Amniotic stem cell (primary cell): ENCODE measurements at regions not wholly inside any gene's neighbourhood (a gene's known extent, or its start where the extent isn't known, plus 50 kb on each side); places are given as distances from the start of the nearest gene placed in this dataset.
"Not testable (repeated sequence)": the region's sequence is repeated elsewhere in the genome, so short reads cannot be mapped to it uniquely, and the experiment has no call there.

Experiments
- DNase-seq: peaks from one replicate; lab custom pipeline; 2025; lab: John Stamatoyannopoulos, UW

DNA sequence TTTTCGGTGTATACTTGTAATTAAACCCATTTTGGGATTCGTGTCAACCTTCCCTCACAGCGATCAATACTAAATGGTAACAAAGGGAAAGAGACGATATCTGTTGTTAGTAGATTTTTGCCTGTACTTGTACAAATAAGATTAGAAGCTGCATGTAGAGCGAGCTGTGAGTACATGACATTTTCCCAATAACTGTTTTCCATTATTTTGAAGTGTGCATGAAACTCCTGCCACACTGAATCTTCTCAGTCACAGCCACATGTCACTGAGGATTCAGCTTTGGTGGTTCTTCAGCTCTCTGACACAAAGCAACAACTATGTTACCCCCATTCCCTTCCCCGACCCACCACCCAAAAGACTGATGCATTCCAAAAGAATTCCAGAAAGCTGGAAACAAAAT, 685.6 kb downstream of the EFNA5 start:
- DNase-seq: no peak

DNA sequence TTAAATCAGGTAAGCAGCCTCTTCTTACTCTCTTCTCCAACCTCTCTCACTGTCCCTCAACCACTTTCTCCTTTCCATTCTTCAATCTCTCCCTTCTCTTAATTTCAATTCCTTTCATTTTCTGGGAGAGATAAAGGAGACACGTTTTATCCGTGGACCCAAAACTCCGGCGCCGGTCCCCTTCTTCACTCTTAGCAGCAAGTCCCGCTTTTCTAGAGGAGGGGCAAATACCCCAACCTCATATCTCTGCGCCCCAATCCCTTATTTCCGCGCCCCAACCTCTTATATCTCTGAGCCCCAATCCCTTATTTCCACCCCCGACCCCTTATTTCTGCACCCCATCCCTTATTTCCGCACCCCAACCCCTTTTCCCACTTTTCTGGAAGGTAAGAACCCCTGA, 691.6 kb downstream of the EFNA5 start:
- not testable (repeated sequence) for DNase-seq

DNA sequence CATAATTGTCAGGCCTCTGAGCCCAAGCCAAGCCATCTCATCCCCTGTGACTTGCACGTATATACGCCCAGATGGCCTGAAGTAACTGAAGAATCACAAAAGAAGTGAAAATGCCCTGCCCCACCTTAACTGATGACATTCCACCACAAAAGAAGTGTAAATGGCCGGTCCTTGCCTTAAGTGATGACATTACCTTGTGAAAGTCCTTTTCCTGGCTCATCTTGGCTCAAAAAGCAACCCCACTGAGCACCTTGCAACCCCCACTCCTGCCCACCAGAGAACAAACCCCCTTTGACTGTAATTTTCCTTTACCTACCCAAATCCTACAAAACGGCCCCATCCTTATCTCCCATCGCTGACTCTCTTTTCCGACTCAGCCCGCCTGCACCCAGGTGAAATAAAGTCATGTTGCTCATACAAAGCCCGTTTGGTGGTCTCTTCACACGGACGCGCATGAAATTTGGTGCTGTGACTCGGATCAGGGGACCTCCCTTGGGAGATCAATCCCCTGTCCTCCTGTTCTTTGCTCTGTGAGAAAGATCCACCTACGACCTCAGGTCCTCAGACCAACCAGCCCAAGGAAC, 692.1 kb downstream of the EFNA5 start:
- not testable (repeated sequence) for DNase-seq

DNA sequence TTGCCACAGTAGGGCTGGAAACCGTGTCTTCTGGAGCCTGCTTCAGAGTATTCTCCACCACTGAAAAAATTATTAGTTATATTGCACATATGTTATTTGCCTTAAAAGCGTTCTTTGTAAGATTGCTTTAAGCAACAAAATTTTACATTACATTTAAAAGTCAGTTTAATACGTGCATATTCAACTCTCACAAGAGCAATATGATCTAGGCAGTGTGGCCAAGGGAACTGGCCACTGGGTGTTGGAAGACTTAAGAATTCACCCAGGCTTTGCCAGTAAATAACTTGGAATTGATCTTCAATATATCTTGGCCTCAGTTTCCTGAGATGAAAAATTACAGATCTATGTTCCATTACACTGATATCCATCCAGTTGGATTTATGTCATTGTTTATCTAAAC, 694.4 kb downstream of the EFNA5 start:
- DNase-seq: no peak

DNA sequence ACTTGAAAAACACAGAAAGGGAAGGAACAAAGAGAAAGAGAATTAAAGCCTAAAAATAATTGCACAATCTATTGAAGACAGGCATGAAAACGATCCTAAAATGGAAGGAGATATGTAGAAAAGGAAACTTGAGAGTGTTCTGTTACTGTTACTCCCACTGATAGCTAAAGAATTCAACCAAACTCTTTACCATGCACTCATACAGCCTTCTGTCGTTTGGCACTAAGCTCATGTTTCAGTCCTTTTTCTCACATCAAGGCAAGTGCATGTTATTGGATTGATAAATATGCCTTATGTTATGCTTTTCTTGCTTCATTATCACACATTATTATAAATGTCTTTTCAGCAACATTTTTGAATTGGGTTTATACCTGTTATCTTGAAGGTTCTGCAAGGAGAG, 696.5 kb downstream of the EFNA5 start:
- DNase-seq: no peak

DNA sequence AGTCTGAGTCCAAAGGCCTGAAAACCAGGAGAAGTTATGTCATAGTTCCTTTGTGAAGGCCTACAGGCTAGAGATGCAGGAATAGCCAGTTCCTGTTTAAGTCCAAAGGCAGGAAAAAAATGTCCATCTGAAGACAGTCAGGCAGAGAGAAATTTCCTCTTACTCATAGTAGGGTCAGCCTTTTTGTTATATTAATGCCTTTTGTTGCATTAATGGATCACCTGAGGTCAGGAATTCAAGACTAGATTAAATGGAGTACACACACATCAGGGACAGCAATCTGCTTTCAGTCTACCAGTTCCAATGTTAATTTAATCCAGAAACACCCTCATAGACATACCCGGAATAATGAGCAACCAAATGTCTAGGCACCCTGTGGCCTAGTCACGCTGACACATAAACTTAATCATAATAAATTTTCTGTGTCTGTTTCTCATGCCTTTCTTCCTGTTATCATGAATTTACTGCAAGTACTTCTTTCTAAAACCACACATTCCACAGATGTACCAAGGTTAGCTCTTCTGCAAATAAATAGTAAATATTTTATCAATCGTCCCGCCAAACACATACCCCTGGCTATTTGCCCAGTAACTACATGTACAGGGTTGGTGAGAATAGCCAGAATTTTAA, 703.9 kb downstream of the EFNA5 start:
- DNase-seq: no peak

DNA sequence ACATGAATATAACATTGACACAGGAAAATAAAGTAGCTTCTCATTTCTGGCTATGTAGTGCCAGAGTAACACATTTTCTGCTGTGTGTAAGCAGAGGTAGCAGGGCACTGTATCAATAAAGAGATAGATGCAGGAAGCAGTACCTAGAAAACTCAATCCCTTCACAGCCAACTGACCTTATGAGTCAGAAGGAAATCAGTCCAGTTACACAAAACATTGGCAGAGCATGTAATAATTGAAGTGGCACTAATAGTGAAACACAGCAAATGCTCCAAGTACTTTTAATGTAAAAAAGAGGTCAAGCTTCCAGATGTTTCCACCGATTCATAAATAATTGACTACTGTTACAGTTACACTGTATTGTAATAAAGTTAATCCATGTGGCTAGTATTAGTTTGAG, 706.6 kb downstream of the EFNA5 start:
- DNase-seq: no peak

DNA sequence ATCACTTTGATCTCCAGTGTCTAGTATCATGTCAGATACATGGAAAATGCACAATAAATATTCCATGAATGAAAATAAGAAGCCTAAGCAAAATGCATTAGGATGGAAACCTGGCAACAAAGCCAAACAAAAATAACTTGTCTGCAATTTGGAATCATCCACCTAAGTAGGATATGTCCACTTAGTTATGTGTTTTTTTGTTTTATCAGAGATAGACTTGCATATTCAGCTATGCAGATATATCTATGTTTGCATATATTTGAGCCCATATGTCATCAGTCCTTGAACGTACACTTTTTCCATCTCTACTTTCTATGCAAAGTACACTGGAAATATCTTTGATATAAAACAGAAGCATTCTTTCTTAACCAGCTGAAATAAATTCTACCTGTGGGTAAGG, 707.1 kb downstream of the EFNA5 start:
- no peak for DNase-seq

DNA sequence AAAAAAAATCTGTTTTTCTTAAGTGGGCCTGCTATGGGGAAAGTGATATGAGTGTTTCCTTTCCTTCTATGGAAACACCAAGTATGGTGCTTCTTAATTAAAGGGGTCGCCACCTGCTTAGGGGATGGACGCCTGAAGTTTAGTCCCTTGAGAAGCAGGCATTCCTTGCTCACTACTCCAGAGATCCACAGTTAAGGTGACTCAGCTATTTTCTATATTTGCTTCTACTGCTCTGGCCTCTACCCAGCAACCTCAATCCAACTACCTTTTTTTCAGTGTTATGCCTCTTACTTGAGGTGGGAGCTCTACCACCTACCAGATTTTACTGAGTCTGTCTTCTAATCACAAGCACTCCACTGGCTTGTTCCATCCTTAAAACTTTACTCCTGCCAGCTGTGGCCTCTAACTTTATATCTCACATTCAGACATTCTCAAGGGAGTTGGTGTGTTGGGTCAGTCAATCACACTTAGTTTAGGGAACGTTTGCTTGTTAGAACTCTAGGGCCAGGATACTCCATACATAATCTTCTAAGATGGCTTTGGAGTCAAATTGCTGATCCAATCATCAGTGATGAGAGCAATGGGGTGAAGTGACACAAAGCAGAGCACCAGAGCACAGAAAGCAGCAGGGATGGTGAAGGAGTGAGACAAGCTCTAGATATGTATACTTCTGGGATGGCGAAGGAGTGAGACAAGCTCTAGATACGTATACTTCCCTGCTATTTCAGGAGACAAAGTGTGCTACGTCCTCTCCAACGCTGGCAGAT, 708.1 kb downstream of the EFNA5 start:
- no peak for DNase-seq

DNA sequence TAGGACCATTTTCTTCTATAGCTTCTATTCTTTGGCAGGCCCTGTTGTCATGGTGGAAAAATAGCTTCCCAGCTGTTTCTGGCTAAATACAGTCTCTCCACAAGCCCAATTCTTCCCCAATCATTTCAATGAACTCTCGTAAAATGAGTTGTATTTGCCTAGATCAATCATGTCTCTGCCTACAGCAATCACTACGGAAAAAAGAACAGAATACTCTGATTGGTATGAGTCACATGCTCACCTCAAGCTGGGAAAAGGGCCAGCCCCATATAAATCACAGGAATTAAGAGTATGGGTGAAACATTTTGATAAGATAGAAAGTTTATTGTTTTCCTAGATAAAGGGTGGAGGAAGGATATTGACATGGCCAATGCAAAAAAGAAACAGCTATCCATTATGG, 711.4 kb downstream of the EFNA5 start:
- DNase-seq: no peak

DNA sequence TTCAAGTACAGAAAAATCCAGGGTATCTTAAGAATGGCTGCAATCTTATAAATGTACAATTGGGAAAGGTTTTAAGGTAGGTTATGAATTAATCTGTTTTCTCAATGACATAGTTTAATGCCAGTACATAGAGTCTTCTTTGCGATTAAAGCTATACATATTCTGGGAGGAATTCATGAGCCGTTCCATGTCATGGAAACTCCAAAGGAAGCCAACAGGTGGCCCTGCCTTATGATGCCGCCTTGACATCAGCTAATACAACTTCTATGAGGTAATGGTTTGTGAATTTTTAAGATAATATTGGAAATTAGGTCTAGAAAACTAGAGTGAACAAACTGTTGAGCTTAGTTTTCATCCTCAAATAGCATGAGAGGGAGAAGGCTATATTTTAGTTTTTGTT, 713.4 kb downstream of the EFNA5 start:
- no peak for DNase-seq

DNA sequence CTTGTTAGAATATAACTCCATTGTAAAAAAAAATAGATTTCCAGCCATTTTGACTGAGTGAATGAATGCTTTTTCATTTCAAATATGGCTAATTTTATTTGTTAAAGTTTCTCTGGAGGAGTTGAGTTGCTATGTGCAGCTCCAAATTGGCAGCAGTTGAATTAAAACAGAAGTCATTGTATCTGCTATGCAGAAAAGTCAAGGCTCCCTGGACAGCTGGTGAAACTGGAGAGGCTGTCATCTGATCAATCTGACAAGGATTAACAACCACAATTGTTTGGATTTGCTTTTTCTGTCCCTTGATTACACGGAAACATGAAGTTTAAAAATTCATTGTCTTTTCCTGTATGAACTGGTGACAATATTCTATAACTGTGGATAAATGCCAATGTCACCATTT, 713.9 kb downstream of the EFNA5 start:
- DNase-seq: no peak

DNA sequence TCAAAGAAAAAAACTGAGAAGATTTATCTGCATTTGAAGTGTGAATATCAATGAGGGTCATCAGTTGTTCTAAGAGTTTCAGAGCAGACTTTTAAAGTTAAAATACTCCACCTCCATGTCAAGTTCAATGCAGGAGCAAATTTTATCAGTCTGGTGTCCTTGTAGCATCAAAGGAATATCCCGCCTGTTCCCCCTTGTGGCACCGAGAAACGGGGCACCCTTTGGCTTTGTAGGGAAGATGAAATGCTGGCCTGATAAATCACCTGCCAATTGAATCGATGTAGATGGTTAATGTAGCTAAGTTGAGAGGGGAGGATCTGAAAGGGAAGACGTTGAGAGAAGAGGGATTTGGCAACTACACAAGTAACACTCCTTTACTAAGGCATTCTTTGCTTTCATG, 714.5 kb downstream of the EFNA5 start:
- DNase-seq: no peak

DNA sequence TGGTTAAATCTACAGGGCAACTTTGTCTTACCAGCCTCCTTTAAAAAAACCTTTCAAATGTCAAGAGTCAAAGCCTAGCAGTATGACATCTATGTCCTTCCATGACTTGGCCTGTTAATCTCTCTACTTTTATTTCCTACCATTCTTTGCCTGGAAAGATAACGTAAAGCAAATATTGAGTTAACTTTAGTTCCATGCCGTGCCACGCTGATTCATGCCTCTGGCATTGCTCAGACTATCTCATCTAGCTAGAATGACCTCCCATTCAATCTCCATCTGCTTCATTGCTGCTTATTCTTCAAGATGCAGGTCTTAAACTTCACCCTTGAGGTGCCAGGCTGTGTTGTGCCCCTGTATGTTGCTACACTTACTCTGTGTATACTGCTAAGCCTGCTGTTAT, 729.8 kb downstream of the EFNA5 start:
- DNase-seq: no peak

DNA sequence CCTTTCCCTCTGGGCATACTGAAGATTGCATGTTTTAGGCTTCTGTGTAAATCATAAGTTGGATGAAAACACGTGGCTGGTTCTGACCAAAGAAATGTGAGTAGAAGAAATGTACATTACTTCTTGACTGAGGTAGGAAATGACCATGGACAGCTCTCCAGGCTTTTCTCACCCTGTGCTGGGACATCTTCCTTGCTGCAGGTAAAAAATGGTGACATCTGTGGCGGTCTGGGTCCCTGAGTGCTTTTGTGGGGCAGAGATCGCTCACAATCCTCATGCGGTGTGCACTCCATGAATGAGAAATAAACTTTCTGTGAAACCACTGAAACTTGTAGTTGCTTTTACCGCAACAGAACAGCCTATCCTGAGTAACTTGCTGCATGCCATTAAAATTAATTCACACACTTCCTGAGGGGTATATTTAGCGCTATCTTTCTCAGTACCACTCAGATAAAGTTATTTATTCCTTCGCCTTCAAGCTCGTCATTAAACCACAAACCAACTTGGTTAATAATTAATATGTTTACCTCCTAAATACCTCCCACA, 730.4 kb downstream of the EFNA5 start:
- no peak for DNase-seq

DNA sequence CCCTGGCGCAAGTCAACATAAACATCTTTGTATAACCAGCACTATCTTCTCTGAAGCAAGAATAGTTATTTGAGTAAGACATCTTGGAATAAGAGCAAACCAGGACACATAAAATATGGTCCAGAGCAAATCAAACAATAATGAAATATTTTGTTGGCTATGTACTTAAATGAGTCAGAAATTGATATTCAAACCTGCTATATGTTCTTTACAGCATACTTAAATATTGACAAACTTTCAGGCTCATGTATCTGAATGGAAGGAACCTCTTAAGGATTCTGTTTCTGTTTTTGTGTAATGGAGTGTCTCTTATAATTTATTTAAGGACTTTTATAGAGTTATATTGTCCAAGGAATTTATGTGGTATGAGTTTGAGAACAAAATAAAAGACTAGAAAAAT, 747.3 kb downstream of the EFNA5 start:
- DNase-seq: no peak

DNA sequence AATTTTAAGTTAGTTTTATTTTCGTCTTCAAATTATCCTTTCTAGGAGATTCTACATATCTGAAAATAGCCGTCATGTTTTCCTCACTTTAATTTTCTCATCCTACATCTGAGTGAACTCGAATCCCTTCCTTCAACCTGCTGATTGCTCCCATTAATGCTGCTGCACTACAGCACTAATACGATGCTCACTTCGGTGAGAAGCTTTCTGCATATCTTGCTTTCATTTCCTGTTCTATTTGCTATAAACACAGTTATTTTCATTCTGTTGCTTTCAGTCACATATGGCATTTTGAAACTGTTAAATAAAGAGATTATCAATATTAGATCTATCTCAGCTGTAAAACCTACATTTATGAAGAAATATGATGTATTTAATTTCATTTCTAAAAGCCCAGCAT, 749.2 kb downstream of the EFNA5 start:
- DNase-seq: no peak

DNA sequence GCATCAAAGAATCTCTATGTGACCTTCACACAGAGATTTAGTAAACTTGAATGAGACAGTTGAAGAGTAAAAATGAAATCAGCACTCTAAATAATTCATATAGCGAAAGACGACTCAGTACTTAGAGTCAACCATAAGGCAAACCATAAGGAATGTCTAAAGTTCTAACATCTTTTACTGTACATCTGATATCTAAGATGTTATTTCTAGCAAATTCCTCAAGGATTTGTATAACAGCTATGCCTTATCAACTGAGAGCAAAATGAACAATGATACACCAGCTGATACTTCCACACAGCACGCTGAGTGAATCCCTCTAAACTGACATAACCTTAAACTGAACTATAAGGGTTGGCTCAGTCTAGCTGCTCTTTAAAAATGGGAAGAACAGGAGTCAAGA, 760.3 kb downstream of the EFNA5 start:
- DNase-seq: no peak

DNA sequence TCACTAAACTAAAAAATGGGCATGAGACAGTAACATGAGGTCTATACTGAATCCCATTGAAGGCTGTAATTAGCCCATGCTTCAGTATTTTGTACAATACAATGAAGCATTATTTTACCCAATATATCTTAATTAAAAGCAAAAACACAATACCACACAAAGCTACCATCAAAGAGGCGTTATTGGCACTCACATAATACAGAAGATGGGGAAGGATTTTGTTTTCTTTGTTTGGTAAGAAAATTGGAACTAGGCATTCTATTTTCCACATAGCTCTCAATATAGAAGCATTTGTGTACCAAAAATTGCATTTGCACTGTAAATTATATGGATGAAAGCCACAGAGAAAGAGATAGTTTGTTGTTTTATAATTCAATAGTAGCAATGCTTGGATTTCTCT, 761.0 kb downstream of the EFNA5 start:
- DNase-seq: no peak

DNA sequence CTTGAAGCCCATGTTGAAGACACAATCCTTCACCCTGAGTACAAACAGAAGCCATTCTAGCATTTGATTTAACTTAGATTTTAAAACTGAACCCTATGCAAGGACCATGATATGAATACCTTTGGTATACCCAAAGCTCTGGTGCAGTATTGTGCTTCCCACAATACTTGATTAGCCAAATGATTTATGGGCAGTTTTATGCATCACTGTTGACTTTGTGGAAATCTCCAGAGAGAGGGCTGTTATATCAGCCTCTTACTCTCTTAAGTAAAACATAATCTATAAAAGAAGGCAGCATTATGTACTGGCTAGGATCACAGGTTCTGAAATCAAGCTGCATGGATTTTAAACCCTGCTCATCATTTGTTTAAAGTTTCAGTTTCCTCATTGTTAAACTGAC, 762.8 kb downstream of the EFNA5 start:
- DNase-seq: no peak

DNA sequence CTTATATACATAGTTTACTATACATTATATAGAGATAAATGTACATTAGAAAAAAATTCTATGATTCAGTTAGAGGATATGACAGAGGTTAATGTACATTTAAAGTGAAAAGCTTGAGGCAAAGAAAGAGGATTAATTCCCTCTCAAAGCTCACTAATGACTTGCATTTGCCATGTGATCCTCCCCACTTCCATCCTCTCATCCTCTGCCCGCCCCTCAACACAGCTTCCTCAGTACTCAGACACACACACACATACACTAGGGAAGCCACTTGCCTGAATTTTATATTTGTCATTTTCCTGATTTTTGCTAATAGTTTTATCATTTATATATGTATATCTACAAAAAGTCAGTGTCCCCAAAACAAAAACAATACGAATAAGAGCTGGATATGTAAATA, 764.5 kb downstream of the EFNA5 start:
- DNase-seq: no peak

DNA sequence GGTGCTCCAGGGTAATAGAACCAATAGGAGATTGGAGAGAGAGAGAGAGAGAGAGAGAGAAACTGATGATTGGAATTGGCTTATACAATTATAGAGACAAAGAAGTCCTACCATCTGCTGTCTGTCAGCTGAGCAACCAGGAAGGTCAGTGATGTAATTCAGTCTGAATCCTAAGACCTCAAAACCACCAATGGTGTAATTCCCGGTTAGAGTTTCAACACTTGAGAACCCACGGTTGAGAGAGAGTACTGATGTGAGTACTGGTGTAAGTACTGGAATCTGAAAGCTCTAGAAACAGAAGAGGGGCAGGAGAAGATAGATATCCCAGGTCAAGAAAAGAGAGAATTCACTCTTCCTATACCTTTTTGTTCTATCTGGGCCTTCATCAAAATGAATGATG, 775.8 kb downstream of the EFNA5 start:
- DNase-seq: no peak

DNA sequence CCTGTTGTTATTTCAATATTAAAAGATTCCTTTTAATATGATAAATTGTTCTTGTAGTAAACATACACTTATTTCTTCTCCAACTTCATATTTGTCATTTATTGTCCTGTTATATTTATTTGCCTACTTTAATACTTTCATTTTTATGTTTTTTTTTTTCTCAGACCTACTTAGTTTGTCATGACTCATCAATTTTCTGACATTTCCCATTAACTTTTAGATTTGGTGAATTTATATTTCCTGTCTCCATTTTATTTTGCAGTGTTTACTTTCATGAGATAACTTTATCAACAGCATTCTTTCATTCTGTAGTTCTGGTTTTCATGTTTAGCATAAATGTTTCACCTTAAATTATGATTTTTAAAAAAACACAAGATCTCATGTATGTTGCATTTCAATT, 788.7 kb downstream of the EFNA5 start:
- DNase-seq: no peak
